Stimulated activated CD8-positive, alpha-beta memory T cell treated with anti-CD3 and anti-CD28 coated beads, Interleukin-15, amount 100 ng/mL, for 24 hours (primary cell): ENCODE measurements at regions not wholly inside any gene's neighbourhood (a gene's known extent, or its start where the extent isn't known, plus 50 kb on each side); places are given as distances from the start of the nearest gene placed in this dataset.

Experiments used
- DNase-seq: peaks from one replicate; pipeline ENCODE4 v3.0.0-alpha.2; 2020; ENCODE audit warnings: low read depth

DNA sequence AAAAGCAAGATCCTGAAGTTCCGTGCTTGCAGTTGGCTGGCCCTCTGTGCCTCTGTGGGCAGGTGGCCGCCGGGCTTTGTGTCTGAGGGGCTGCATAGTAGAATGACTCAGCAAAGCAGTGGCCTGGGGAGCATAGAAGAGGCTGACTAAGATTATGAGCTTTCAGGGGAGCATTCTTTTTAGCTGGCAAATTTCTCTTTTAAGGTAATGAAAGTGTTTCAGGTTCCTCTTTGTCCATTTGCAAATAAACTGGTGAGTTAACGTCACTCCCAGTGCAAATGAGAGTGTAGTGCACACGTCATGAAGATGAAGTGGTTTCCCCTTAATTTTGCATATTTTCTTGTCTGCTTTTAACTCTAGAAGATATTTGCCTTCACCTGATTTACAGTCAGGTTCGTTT, 98.6 kb downstream of the BCL2L11 start:
- DNase-seq = no peak

DNA sequence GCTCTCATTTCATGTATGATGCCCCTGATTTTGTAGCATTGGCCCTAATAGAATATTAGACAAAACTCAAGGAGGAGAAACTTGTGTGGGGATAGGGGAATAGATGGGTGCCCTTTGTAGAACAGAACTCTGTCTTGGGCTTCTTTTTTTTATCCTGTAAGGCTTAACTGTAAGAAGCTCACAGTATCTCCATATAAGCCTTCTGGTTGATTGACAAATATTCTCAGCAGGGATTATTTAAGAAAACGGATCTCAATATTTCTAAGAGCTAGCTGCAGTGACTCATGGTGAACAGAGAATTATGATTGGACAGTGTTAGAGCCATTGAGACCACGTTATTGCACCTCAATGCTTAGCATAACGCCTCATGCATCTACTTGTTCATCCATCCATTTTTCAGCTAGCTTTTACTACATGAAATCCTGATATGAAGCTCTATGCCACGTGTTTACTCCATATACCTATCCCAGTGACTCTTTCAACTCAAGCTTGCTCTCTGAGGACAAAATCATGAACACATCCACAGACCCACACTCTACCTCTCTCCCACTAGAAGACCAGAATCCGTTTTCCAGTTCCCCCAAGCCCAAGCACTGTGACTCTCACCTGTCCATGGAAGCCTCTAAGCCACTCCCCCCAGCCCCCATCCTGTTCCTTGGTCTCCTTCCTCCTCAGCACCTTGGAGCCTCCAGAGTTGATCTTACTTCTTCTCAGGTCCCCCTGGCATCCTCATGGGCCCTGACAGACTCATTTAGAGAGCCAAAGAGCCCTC, 99.2 kb downstream of the BCL2L11 start:
- DNase-seq = no peak

DNA sequence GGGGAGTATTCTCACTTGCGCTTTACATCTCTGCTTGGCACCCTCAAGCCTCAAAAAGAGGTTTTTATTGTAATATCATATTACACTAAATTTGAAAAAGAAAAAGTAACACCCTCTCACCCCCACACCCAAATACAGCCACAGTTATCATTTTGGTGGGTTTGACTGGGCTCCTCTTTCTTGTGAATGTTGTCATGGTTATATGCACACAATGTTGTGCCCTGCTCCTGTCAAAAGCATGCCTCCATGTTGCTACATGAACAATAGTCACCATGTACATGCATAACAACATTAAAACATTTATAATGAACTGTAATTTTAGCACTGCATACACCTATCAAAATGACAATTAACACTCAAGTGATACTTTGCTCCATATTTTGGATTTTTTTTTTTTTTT, 100.2 kb downstream of the BCL2L11 start:
- DNase-seq = no peak

DNA sequence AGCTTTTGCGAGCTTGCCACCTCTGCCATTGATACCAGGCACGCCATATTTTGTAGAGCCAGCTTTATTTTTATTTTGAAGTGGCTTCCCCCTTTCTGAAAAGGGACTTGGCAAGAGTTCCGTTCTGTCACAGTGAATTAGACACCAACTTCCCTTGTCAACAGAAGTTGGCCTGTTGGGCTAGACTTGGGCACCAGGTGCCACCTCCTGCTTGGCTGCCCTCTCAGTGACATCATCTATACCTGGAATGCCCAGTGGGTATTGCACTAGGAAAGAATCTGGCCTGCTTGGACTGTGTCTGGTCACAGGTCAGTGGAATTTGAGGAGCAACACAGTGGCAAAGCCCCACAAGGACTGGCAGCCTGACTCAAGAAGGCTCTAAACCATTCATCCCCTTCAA, 101.0 kb downstream of the BCL2L11 start:
- no peak for DNase-seq

DNA sequence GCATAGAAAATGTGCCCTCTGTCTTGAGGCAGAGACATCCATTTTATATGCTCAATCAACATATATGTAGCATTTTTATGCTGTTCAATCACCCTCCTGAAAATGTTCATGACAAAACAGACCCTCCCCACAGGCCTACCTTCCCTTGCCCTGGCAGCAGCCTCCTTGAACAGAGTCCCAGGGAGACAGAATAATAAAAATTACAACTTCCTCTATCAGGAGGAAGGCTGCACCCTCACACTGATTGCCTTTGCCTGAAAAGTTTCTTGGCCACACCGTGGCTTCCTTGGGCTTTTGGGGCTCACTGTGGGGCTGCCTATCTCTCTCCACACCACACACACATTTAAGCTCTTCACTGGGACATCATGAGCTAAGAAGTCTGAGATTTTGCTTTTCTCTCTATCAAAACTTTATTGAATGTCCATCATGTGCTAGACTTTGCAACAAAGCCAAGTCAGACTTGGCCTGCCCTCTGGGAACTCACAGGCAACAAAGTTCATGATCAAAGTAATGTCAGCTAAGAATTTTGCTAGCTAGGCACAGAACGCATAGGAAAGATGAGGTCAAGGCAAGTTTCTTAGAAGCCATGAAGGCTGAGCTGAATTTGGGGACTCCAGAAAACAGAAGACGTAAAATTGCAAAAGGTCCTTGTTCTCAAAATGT, 101.6 kb downstream of the BCL2L11 start:
- DNase-seq = no peak

DNA sequence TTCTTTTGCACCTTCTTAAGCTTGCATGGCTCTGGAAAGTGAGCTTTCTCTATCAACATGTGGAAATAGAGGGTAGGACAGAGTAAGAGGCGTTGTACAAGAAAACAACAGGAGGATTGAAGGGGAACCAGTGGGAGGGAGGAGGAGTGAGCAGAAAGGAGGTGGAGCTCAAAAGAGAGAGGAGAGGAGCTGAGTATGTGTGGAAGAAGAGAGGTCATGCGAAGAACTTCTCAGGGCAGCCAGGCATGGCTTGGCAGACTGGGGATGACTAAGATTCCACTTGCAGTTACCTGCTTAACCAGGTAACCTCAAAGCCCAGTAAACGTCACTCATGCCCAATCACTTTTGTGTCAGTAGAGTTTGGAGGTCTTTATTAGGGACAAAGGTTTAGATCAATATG, 105.1 kb downstream of the BCL2L11 start:
- DNase-seq = no peak

DNA sequence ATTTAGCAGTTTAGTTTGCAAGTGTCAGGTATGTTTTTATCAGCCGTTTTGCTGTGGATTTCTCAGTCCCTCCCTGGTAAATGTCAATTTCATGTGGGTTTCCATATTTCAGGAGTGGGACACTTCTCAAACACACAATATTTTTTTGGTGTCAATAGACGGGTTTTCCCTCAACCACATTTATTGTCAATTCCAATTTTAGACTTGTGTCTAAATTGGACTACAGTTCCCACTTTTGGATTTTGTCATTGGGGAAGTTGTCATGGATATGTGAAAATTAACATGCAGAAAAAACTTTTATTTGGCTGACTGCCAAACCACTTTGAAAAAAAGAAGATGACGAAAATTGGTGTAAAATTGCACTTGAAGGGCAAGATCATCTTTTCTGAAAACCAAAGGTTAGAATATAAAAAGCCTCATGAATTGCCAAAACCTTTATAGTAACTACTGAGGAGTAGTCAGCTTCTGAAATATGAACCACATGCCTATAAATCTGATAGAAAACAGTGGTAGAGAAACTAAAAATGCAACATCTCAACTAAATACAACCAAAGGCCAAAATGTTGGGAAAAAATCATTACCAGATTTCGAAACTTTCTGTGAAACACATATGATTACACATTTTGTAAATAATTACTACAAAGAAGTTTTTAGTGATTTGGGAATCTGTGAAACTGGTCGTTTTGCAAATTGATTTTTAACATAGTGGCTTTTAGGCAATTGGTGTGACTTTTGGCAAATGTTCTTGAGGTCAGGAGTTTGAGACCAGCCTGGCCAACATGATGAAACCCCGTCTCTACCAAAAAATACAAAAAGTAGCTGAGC, 106.4 kb downstream of the BCL2L11 start:
- DNase-seq = no peak

DNA sequence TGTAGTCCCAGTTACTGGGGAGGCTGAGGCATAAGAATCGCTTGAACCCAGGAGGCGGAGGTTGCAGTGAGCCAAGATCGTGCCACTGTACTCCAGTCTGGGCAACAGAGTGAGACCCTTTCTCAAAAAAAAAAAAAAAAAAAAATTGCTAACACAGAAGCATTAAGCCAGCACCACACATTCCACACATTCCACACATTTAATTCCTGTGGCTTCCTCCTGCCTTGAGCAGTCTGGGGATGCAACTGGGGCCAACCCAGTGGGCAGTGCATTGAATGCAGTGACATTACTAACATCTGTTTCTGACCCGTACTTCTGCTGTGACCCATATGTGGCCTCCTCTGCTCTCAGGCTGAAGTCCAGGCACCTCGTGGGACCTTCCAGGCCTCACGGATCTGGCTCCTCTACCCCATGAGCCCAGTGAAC, 107.0 kb downstream of the BCL2L11 start:
- DNase-seq = no peak

DNA sequence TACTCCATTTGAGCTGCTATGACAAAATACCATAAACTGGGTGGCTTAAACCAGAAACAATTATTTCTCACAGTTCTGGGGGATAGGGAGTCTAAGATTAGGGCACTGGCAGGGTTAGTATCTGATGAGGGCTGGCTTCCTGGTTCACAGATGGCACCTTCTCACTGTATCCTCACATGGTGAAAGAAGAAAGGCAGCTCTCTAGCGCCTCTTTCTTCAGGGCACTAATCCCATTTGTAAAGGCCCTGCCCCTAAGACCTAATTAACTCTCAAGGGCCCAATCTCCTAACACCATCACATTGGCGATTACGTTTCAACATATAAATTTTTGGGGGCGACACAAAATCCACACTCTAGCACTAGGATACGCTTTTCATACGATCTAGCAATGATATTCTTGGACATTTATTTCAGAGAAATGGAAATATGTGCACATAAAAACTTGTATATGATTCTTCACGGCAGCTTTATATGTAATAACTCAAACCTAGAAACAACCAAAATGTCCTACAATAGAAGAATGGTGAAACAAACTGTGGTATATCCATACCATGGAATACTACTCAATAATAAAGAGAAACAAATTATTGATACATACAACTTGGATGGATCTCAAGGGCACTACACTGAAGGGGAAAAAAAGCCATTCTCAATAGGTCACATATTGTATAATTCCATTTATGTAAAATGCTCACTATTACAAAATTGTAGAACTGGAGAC, 111.0 kb downstream of the BCL2L11 start:
- DNase-seq = no peak

DNA sequence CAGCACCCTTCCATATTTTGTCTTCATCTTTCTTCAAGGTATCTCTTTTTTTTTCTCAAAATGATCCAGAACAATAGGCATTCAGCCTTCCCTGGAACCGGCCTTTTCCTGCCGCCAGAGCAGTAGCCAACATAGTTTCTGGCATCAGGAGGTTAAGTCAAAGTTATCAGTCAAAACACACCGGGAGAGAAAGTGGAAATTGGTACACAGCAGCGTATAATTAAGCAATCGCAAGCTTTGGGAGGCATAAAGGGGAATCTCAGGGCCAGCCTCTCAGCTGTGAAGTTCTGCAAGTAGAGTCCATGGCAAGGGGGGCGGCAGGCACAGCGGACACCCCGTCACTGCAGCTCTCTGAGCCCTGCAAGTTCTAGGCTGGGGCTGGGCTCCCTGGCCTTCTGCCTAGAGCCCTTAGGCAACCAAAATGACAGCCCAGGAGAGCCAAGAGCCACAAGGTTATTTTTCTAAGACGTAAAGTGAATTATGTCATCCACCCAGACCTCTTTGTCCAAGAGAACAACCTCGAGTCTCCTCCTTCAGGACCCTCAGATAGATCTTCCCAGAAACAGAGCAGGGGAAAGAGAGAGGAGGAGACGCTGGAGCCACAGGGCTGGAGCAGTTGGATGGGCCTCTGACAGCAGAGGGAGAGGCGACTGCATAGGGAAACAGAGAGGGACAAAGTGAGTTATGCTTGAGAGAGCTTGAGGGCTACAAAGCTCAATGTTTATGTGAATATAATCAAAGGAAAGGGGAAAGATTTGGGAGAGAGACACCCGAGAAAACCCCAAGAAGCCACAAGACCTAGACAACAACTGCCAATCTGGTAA, 114.7 kb downstream of the BCL2L11 start:
- no peak for DNase-seq

DNA sequence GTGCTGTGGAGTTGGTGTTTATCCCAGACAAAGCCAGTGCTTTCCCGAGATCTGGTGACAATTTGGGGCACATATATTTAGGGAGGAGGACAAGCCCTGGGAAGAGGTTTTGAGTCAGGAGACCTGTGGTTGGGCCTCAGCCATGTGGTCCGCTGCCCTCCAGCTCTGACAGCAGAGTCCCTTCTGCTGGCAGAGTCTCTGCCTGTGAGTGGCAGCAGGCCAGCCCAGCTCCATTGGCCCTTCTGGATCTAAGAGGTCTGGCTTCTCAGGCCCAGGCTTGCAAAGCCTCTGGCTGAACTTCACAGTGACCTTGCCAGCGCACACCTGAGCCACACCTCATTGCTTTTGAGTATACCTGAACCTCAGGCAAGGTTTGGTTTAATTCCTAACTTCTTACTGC, 115.3 kb downstream of the BCL2L11 start:
- no peak for DNase-seq

DNA sequence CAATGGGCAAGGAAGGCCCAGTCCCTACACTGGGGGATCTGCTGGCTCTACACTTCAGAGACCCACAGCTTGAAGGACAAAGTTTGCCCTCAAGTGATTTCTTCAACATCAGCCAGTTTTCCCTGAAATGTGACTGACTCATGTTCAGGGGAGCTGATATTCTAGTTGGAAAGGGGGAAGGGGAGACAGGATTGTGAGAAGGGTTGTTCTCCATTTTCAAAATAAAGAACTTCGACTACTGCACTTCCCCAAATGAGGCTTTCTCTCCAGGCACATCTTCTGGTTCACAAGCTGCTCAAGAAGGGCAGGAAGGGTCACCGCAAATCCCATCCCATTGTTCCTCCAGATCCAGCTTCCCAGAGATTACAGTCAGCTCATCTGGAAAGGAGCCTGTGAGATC, 117.6 kb downstream of the BCL2L11 start:
- no peak for DNase-seq

DNA sequence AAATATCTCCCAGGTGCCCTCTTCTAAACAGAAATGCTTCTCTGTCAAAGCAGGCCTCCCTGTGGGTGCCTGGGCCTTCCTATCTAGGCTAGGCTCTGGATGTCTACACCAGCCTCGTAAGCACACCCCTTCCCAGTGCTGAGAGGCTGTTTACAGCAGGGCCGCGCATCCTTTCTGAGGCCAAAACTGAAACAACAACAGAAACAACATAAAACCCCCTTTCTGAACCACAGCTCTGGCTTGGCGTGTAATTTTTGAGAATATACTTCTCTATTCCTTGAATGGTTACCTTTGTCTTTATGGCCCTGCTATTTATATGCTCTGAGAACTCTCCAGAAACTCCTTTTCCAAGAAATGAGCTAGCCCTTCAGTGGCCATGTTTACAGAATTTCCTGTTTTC, 118.4 kb downstream of the BCL2L11 start:
- DNase-seq = no peak

DNA sequence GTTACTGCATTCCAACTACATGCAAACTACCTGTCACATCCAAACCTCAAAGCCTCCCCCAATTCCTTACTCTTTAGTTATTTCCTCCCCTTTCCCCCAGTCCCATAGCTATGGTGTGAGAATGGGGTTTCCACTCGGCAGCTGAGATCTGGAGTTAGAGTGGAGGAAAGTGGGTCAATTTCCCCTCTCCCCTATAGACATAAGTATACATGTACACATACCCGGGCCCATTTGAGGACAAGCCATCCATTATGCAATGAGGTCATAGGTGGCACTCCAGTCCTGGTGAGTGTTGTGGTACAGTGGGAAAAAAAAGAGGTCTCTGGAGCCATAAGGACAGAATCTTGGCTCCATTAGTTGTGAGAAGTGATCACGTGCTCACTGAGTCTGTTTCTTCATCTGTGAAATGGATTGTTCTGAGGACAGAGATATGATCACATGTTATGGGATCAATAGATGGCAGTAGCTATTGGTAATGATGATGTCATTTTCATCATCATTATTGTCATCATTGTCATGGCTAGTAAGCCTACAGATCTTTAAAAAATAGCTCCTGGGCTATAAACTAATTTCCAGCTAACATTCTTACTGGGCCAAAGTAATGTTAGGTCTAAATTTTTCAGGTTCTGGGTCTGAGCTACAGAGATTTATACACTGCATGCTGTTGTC, 119.0 kb downstream of the BCL2L11 start:
- DNase-seq = no peak

DNA sequence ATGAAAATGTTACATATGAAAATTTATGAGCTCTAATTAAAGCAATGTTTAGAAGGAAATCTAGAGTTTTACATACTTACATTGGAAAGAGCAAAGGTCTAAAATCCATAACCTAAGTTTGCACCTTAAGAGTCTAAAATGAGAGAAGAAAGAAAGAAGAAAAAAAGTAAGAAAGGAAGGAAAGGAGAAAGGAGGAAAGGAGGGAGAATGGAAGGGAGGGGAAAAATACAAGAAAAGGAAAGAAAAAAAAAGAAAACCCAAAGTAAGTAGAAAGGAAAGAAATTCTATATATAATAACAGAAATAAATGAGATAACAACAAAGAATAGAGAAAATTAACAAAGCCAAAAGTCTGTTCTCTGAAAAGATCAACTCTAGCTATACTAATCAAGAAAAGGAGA, 122.6 kb downstream of the BCL2L11 start:
- DNase-seq = no peak

DNA sequence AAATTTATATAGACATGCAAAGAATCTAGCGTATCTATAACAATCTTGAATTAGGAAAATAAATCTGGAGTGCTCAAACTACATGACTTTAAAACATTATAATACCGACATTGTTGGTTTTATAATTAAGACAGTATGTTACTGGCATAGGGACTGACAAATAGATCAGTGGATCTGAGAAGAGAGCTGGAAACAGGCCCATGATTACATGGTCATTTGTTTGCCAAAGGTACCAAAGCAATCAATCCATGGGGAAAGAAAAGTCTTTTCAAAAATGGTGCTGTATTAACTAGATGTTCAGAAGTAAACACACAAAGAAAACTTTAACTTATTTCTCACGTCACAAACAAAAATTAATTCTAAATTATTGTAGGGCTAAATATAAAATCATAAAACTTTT, 124.2 kb downstream of the BCL2L11 start:
- no peak for DNase-seq

DNA sequence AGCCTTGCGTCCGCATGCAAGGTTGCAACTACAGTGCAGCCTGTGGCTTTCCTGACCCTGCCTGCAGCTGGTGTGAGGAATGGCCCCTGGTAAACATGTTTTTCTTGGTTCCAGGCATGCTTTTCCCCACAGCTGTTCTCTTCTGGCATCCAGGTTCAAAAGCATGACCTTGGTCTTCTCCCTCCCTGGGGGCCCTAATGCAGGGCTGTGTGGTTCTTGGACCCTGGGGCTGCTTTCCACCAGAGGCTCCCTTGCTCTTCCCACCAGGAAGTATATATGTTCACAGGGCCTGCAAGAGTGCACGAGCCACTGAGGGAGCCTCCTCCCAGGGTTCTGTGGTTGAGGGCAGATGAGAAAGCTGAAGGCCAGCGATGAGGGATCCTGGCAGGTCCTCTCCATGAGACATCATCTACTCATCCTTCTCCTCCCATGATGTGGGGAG, 125.9 kb downstream of the BCL2L11 start:
- DNase-seq = no peak

DNA sequence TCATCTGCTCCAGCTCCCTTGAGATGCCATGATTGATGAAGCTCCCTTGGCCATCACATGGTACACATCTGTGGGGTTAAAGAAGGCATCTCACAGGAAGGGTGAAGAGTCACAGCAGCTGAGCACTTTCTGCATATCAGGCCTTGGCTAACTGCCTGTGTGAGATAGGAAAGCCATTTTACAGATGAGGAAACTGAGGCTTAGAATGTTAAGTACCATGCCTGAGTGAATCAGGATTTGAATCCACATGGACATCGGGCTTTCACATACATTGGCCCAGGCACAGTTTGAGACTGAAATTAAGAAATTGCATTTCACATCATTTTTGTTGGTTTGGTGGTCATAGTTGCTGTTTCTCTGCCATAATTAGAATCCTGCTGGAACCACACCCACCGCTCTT, 126.8 kb downstream of the BCL2L11 start:
- DNase-seq = no peak

DNA sequence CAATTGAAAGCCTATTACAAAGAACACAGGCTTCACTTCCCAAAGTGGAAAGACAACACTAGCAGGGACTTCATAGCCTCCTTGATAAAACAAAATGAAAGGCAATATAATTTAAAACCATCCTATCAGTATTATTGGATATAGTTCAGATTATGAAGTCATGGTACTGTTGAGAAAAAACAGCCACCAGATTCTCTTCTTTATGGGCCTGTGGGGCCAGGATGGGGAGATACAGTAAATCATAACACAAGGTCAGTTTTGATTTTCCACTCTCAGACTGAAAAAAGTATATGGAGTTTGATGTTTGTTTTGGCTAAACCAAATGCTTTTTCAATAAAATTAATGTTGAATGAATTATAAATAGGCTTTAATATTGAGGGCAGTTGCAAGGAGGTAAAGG, 129.1 kb downstream of the BCL2L11 start:
- no peak for DNase-seq

DNA sequence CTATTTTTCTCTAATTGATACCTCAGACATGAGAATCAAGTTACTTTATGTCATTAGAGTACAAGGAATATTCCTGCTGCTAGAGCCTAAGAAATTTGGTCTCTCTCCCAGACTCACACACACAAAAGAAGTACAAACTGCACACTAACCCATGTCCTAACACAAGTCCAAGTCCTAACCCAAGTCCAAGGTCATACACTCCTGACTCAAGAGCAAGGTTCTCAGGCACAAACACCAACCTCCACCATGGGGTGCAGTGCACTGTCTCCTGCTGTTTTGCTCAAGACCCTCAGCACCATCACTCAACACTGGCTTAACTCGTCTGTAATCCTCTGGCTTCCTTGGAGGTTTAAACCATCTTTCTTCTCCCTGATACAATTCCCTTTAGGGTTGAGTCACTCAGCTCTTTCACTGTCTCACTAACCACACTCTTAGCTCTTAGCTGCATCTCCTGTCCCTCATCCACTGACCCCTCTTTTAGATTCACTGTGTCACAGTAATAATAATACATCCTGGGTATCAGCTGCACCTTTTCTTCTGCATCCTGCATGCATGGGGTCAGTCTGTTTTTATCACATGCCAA, 129.8 kb downstream of the BCL2L11 start:
- no peak for DNase-seq
